ENCODE measurements at regions not wholly inside any gene's neighbourhood (a gene's known extent, or its start where the extent isn't known, plus 50 kb on each side); places are given as distances from the start of the nearest gene placed in this dataset.
"Not testable (repeated sequence)": the region's sequence is repeated elsewhere in the genome, so short reads cannot be mapped to it uniquely, and the experiment has no call there.

GRCh38 chr6:159631886-159632285 lies 61.2 kb downstream of the SOD2 start:
- TF ChIP-seq CTCF (IDR thresholded peaks at IDR 0.05; ENCODE audit: insufficient read depth, low read length, poor library complexity, severe bottlenecking): no peak
- Histone ChIP-seq H3K4me3 (ENCODE audit: low read depth, low read length) (no peak overlapping the region), H3K36me3 (ENCODE audit: control insufficient read depth, insufficient read depth, low read length) (no peaks in the 10 kb centered on the region), H3K27me3 (ENCODE audit: control insufficient read depth, insufficient read depth, low read length) (no peaks in the 10 kb centered on the region)
- DNase-seq (ENCODE audit: low read depth): no peak

- TF ChIP-seq CTCF (IDR thresholded peaks at IDR 0.05; ENCODE audit: insufficient read depth, low read length, poor library complexity, severe bottlenecking): no peak
- Histone ChIP-seq H3K4me3 (ENCODE audit: low read depth, low read length) (no peak overlapping the region), H3K27me3 (ENCODE audit: control insufficient read depth, insufficient read depth, low read length) (no peaks in the 10 kb centered on the region), H3K36me3 (ENCODE audit: control insufficient read depth, insufficient read depth, low read length) (no peaks in the 10 kb centered on the region)
- no peak for DNase-seq (ENCODE audit: low read depth)
These were observed 65.1 kb downstream of the SOD2 start for GRCh38 chr6:159627939-159628338.

GRCh38 chr6:159626506-159626905 lies 66.5 kb downstream of the SOD2 start:
- not testable (repeated sequence) for DNase-seq (ENCODE audit: low read depth); H3K4me3 ChIP-seq (ENCODE audit: low read depth, low read length); H3K36me3 ChIP-seq (ENCODE audit: control insufficient read depth, insufficient read depth, low read length); H3K27me3 ChIP-seq (ENCODE audit: control insufficient read depth, insufficient read depth, low read length)

GRCh38 chr6:159623156-159623555 lies 69.9 kb downstream of the SOD2 start:
- Histone ChIP-seq H3K4me3 (ENCODE audit: low read depth, low read length) (no peak overlapping the region), H3K27me3 (ENCODE audit: control insufficient read depth, insufficient read depth, low read length) (no peaks in the 10 kb centered on the region), H3K36me3 (ENCODE audit: control insufficient read depth, insufficient read depth, low read length) (no peaks in the 10 kb centered on the region)
- DNase-seq (ENCODE audit: low read depth): no peak
- TF ChIP-seq CTCF (IDR thresholded peaks at IDR 0.05; ENCODE audit: insufficient read depth, low read length, poor library complexity, severe bottlenecking): no peak

- Histone ChIP-seq H3K36me3 (ENCODE audit: control insufficient read depth, insufficient read depth, low read length) (no peaks in the 10 kb centered on the region), H3K4me3 (ENCODE audit: low read depth, low read length) (no peak overlapping the region), H3K27me3 (ENCODE audit: control insufficient read depth, insufficient read depth, low read length) (no peaks in the 10 kb centered on the region)
- TF ChIP-seq CTCF (IDR thresholded peaks at IDR 0.05; ENCODE audit: insufficient read depth, low read length, poor library complexity, severe bottlenecking): no peak
- no peak for DNase-seq (ENCODE audit: low read depth)
These were observed 72.1 kb downstream of the SOD2 start for GRCh38 chr6:159620947-159621346.

GRCh38 chr6:159617444-159617843 lies 75.6 kb downstream of the SOD2 start:
- H3K27me3 ChIP-seq (ENCODE audit: control insufficient read depth, insufficient read depth, low read length): no peaks in the 10 kb centered on the region
- no peak overlapping the region for H3K4me3 ChIP-seq (ENCODE audit: low read depth, low read length)
- DNase-seq (ENCODE audit: low read depth): no peak
- no peak for TF ChIP-seq CTCF (IDR thresholded peaks at IDR 0.05; ENCODE audit: insufficient read depth, low read length, poor library complexity, severe bottlenecking)
- H3K36me3 ChIP-seq (ENCODE audit: control insufficient read depth, insufficient read depth, low read length): no peaks in the 10 kb centered on the region

Data from kidney epithelial cell (primary cell).